Right atrium auricular region (tissue), 2 donors: ENCODE measurements at regions not wholly inside any gene's neighbourhood (a gene's known extent, or its start where the extent isn't known, plus 50 kb on each side); places are given as distances from the start of the nearest gene placed in this dataset.

ENCODE experiments used
- DNase-seq: peaks from one replicate; pipeline ENCODE4 v3.0.0-alpha.2; 2019; ENCODE audit warnings: low spot score
- H3K27ac ChIP-seq, 2 donors: fragments of 200-600 bp; sonication (generic); 1 replicate in 1 of 2; 2 replicates in 1 of 2; pipeline ENCODE4 v1.5.1; 2016 to 2019
- H3K27me3 ChIP-seq, 2 donors: fragments of 200-600 bp; sonication (generic); one replicate each; pipeline versions ENCODE4 v1.5.1 to v1.6.0; 2017 to 2019
- H3K36me3 ChIP-seq: fragments of 200-600 bp; sonication (generic); one replicate; pipeline ENCODE4 v1.5.1; 2016
- H3K4me1 ChIP-seq, 2 donors: fragments of 200-600 bp; sonication (generic); one replicate each; pipeline versions ENCODE4 v1.5.1 to v1.6.0; 2017 to 2019
- H3K4me3 ChIP-seq, 2 donors: fragments of 200-600 bp; sonication (generic); 1 replicate in 1 of 2; 2 replicates in 1 of 2; pipeline ENCODE4 v1.5.1; 2017 to 2019; ENCODE audit warnings: mild to moderate bottlenecking in 1 of 2, moderate library complexity in 1 of 2
- H3K9me3 ChIP-seq, 2 donors: fragments of 200-600 bp; sonication (generic); one replicate each; pipeline ENCODE4 v1.5.1; 2019
- CTCF ChIP-seq, 2 donors: fragments of 200-600 bp; sonication (generic); IDR thresholded peaks; one replicate each; pipeline ENCODE4 v1.5.1; 2019; ENCODE audit warnings: antibody characterized with exemption in 2 of 2

- H3K4me3 ChIP-seq = no peak overlapping the region
- H3K27me3 ChIP-seq = no peaks in the 10 kb centered on the region
- no peak for DNase-seq
- H3K9me3 ChIP-seq = no peaks in the 10 kb centered on the region
- no peak for TF ChIP-seq CTCF (IDR thresholded peaks at IDR 0.05)
- no peaks in the 10 kb centered on the region for H3K4me1 ChIP-seq
- H3K27ac ChIP-seq = no peak overlapping the region
- H3K36me3 ChIP-seq = no peaks in the 10 kb centered on the region
Measured at GRCh38 chr2:4530231-4530630, 826.9 kb downstream of the DCDC2C start.

GRCh38 chr2:4533806-4534205 lies 830.4 kb downstream of the DCDC2C start:
- H3K4me3 ChIP-seq = no peak overlapping the region
- no peak for DNase-seq
- H3K4me1 ChIP-seq = no peaks in the 10 kb centered on the region
- no peak overlapping the region for H3K27ac ChIP-seq
- no peaks in the 10 kb centered on the region for H3K27me3 ChIP-seq
- no peak for TF ChIP-seq CTCF (IDR thresholded peaks at IDR 0.05)
- no peaks in the 10 kb centered on the region for H3K36me3 ChIP-seq
- H3K9me3 ChIP-seq = no peaks in the 10 kb centered on the region

GRCh38 chr2:4539121-4539520 lies 835.7 kb downstream of the DCDC2C start:
- no peak for TF ChIP-seq CTCF (IDR thresholded peaks at IDR 0.05)
- no peaks in the 10 kb centered on the region for H3K4me1 ChIP-seq
- no peaks in the 10 kb centered on the region for H3K9me3 ChIP-seq
- H3K27me3 ChIP-seq = no peaks in the 10 kb centered on the region
- no peaks in the 10 kb centered on the region for H3K36me3 ChIP-seq
- no peak for DNase-seq
- H3K4me3 ChIP-seq = no peak overlapping the region
- H3K27ac ChIP-seq = no peak overlapping the region

- no peak for TF ChIP-seq CTCF (IDR thresholded peaks at IDR 0.05)
- H3K27me3 ChIP-seq = no peaks in the 10 kb centered on the region
- no peaks in the 10 kb centered on the region for H3K9me3 ChIP-seq
- H3K27ac ChIP-seq = no peak overlapping the region
- DNase-seq = no peak
- H3K4me3 ChIP-seq = no peak overlapping the region
- no peaks in the 10 kb centered on the region for H3K36me3 ChIP-seq
- H3K4me1 ChIP-seq = no peaks in the 10 kb centered on the region
Measured at GRCh38 chr2:4549666-4550210, 846.4 kb downstream of the DCDC2C start.

- no peak for DNase-seq
- Histone ChIP-seq H3K27ac (no peak overlapping the region), H3K27me3 (no peaks in the 10 kb centered on the region), H3K36me3 (no peaks in the 10 kb centered on the region), H3K4me1 (no peaks in the 10 kb centered on the region), H3K4me3 (no peak overlapping the region), H3K9me3 (no peaks in the 10 kb centered on the region)
- no peak for TF ChIP-seq CTCF (IDR thresholded peaks at IDR 0.05)
Measured at GRCh38 chr2:4551691-4552474, 848.5 kb downstream of the DCDC2C start.

GRCh38 chr2:4553241-4553640 lies 849.9 kb downstream of the DCDC2C start:
- Histone ChIP-seq H3K4me3 (no peak overlapping the region), H3K36me3 (no peaks in the 10 kb centered on the region), H3K4me1 (no peaks in the 10 kb centered on the region), H3K27ac (no peak overlapping the region), H3K9me3 (no peaks in the 10 kb centered on the region), H3K27me3 (no peaks in the 10 kb centered on the region)
- no peak for DNase-seq
- TF ChIP-seq CTCF (IDR thresholded peaks at IDR 0.05) = no peak
